Astrocyte of the cerebellum (primary cell): ENCODE measurements at regions not wholly inside any gene's neighbourhood (a gene's known extent, or its start where the extent isn't known, plus 50 kb on each side); places are given as distances from the start of the nearest gene placed in this dataset.

Experiments
- DNase-seq: peaks from one replicate; pipeline ENCODE4 v3.0.0-alpha.2; 2011; ENCODE audit warnings: low read depth
- H3K4me3 ChIP-seq: 2 replicates; pipeline ENCODE4 v1.5.1; 2011; ENCODE audit warnings: mild to moderate bottlenecking, low read depth, low read length, moderate library complexity
- in situ Hi-C: cut with HindIII; loops from 2 replicates; pipeline ENCODE4 v1.10.0; 2017; ENCODE audit warnings: low sequenced_read_pairs
- TF ChIP-seq, protein P1 (sequence below): IDR thresholded peaks from 2 replicates; pipeline ENCODE4 v1.5.1; 2012; ENCODE audit warnings: low read length, low read depth, moderate library complexity, mild to moderate bottlenecking; ENCODE audit errors: missing control alignments

DNA sequence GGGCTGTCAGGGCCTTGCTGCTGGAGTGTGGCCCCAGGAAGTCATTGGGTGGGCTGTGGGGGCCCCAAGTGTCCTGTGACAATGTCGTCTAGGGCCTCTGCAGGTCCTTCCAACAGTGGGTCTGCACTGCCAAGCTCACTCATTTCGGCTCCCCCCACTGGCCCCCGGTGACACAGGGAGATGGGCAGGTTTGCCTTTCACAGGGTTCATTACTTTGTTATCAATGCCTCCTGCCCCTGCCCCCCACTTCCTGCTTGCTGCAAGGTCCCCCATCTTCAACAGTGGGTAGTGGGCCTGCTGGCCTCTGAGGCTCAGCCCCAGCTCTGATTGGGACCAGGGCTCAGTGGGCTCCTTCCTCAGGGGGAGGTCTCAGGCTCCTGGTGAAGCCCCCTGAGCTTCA is 149.8 kb downstream of the URI1 start:
- DNase-seq: no peak
- TF ChIP-seq, protein P1, sequence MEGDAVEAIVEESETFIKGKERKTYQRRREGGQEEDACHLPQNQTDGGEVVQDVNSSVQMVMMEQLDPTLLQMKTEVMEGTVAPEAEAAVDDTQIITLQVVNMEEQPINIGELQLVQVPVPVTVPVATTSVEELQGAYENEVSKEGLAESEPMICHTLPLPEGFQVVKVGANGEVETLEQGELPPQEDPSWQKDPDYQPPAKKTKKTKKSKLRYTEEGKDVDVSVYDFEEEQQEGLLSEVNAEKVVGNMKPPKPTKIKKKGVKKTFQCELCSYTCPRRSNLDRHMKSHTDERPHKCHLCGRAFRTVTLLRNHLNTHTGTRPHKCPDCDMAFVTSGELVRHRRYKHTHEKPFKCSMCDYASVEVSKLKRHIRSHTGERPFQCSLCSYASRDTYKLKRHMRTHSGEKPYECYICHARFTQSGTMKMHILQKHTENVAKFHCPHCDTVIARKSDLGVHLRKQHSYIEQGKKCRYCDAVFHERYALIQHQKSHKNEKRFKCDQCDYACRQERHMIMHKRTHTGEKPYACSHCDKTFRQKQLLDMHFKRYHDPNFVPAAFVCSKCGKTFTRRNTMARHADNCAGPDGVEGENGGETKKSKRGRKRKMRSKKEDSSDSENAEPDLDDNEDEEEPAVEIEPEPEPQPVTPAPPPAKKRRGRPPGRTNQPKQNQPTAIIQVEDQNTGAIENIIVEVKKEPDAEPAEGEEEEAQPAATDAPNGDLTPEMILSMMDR: no peak
- H3K4me3 ChIP-seq: no peak overlapping the region
- in situ Hi-C loops: no loop called here

DNA sequence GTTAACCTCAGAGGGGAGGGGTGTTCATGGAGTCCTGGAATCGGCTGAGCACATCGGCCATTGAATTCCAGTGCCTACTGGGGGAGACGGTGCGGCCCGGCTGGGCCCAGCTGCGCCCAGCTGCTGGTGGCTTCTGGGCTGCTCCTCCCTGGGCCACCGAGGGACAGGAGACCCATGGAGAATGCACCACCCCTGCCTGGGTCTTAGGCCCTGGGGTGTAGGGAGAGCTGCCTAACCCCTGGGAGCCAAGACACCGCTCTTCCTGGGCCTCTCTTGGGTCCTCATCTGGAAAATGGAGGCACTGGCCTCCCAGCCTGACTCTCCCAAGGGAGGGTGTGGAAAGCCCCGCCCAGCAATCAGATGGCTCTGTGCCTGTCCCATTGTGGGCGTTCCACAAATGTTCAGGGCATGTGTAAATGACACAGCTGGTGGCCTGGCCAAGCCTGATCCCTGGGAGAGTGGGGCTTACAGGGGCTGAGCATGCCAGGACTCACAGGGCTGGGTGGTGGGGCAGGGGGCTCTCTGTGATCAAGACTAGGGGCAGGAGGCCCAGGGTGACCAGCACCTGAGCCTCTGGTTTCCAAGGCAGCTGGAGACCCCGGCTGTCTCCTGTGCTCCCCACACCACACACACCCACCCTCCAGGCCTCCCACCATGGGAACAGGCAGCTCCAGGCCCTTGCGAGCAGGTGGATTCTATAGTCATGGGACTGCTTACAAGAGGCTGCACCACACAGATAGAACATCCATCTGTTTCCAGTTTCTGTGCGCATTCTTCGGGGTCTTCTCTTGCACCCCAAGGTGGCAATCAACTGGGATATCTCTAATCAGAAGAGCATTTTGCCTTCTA is 150.9 kb downstream of the URI1 start:
- TF ChIP-seq, protein P1: no peak
- DNase-seq: no peak
- in situ Hi-C loops: no loop called here
- H3K4me3 ChIP-seq: no peak overlapping the region

DNA sequence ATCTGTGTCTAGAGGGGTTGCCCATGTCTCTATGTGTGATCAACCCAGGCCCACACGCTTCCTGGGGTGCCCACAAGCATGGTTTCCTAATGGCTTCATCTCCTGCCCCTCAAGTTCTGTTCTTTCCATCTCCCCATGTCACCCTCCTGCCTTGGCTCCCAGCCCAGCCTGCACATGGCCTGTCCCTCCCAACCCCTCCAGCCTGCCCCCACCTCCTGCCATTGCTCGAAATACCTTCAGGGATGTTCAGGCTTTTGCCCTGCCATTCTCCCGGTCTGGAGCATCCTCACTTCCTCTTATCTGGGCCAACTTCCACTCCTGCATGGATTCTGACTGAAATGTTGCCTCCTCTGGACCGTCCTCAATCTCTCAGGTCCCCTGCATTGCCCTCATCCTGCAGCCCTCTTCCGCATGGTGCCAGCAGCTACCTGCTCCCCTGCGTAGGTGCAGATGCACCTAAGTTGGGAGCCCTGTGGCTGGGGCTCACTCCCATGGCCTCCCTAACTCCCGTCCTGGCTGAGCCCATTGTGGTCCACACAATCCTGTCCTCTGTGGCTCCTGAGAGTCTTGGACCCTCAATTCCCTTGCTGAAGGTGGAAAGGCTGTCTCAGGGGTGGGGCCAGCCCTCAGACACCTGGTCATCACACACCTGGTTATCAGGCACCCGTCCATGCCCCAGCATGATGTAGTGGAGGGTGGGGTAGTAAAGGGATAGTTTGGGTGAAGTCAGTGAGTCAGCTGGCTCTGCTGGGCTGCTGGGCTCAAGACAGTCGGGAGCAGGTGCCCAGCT is 152.1 kb downstream of the URI1 start:
- H3K4me3 ChIP-seq: no peak overlapping the region
- in situ Hi-C loops: no loop called here
- DNase-seq: no peak
- TF ChIP-seq, protein P1: no peak

DNA sequence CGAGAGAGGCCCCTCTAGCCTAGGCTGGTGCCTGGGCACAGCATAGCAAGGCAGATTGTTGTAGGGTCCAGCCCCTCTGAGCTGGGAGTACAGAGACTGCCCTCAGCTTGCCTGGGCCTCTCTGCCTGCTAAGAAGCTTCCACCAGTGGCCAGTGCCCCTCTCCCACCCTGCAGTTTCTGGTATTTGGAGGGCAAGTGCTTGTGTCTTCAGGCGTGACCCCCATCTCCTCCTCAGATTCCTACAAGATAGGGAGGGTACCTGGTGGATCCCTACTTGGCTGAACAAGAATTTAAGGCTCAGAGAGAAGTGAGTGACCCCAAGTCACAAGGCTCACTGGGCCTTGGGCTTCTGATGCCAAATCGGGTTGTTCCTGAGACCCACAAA is 152.7 kb downstream of the URI1 start:
- no peak for DNase-seq
- in situ Hi-C loops: no loop called here
- TF ChIP-seq, protein P1: no peak
- H3K4me3 ChIP-seq: no peak overlapping the region

DNA sequence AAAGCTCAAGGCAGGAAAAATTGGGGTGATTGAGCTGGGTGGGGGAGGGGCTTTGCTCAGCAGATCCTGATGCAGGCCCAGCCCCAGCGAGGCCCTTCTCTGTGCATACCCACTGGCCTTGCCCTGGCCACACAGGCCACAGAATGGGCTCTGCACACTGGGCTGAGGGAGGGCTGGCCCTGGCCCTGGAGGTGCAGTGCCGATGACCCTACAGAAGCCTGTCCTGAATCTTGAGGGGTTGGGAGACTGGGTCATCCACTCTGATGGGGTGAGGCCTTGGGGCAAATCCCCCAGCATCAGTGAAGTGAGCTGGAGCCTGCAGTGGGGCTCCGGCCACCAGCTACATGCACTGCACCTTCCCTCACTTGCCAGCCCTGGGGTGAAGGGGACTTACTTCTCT is 153.1 kb downstream of the URI1 start:
- in situ Hi-C loops: no loop called here
- DNase-seq: no peak
- TF ChIP-seq, protein P1: no peak
- H3K4me3 ChIP-seq: no peak overlapping the region

DNA sequence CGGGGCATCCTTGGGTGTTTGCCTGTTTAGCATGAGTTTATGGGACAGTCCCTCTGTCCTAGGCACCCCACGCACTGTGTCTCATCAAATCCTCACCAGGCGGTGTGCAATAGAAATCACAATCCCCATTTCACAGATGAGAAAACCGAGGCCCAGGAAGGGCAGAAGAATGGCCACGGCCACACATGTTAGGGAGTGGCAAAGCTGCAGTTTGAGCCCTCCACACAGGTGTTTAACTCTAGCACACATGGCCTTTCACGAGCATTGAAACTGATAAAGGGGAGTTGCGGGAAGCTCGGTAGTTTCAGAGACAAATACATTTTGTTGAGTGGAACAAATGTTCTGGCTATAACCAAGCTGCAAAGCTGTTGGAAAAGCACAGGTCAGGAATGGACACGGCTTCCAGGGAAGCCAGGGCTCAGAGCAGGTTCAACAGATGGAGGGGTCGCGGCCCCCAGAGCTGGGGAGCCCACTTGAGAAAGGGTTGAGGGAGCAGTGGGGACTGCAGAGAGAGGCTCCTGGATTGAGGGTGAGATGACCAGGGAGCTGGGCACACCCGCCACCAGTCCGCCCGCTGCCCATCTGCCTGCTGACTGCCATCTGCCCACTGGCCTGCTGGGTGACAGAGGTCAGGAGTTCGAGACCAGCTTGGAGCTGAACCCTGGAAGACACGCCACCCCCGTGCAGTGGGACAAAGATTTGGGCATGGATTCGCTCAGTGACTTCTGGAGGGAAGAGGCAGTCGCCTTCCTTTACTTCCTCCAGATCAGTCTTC is 154.7 kb downstream of the URI1 start:
- in situ Hi-C loops: no loop called here
- TF ChIP-seq, protein P1: no peak
- no peak for DNase-seq

More for the DNA sequence above, 154.7 kb downstream of the URI1 start:
- H3K4me3 ChIP-seq: no peak overlapping the region
